Midbrain (tissue), 1 donor: ENCODE measurements at regions not wholly inside any gene's neighbourhood (a gene's known extent, or its start where the extent isn't known, plus 50 kb on each side); places are given as distances from the start of the nearest gene placed in this dataset.
"Not testable (repeated sequence)": the region's sequence is repeated elsewhere in the genome, so short reads cannot be mapped to it uniquely, and the experiment has no call there.

Experiments
- DNase-seq: peaks from one replicate; lab custom pipeline; 2025; lab: John Stamatoyannopoulos, UW

GRCh38 chr16:86074651-86075487 is 175.9 kb downstream of the IRF8 start:
- no peak for DNase-seq

- DNase-seq, result no peak
Observed at GRCh38 chr16:86075488-86075785, 176.5 kb downstream of the IRF8 start.

- DNase-seq, result no peak
Observed at GRCh38 chr16:86075839-86076440, 177.0 kb downstream of the IRF8 start.

- no peak for DNase-seq
Observed at GRCh38 chr16:86076606-86077005, 177.6 kb downstream of the IRF8 start.

GRCh38 chr16:86077243-86077940 is 178.4 kb downstream of the IRF8 start:
- no peak for DNase-seq

GRCh38 chr16:86078121-86078600 is 179.2 kb downstream of the IRF8 start:
- DNase-seq, result no peak

GRCh38 chr16:86078711-86079110 is 179.7 kb downstream of the IRF8 start:
- DNase-seq, result not testable (repeated sequence)

- DNase-seq, result no peak
Observed at GRCh38 chr16:86079255-86079885, 180.4 kb downstream of the IRF8 start.

GRCh38 chr16:86080131-86080875 is 181.3 kb downstream of the IRF8 start:
- DNase-seq, result no peak

- no peak for DNase-seq
Observed at GRCh38 chr16:86080982-86081381, 182.0 kb downstream of the IRF8 start.

- no peak for DNase-seq
Observed at GRCh38 chr16:86082418-86083030, 183.6 kb downstream of the IRF8 start.

GRCh38 chr16:86083382-86084002 is 184.5 kb downstream of the IRF8 start:
- DNase-seq, result no peak

- no peak for DNase-seq
Observed at GRCh38 chr16:86085161-86085611, 186.2 kb downstream of the IRF8 start.

GRCh38 chr16:86085795-86086194 is 186.8 kb downstream of the IRF8 start:
- no peak for DNase-seq

GRCh38 chr16:86086471-86086870 is 187.5 kb downstream of the IRF8 start:
- DNase-seq, result no peak

GRCh38 chr16:86087011-86087895 is 188.3 kb downstream of the IRF8 start:
- DNase-seq, result no peak

GRCh38 chr16:86087896-86088230 is 188.9 kb downstream of the IRF8 start:
- no peak for DNase-seq

- DNase-seq, result no peak
Observed at GRCh38 chr16:86088287-86088686, 189.3 kb downstream of the IRF8 start.

- DNase-seq, result no peak
Observed at GRCh38 chr16:86088816-86089215, 189.9 kb downstream of the IRF8 start.

- no peak for DNase-seq
Observed at GRCh38 chr16:86089334-86089900, 190.5 kb downstream of the IRF8 start.
